ENCODE measurements at regions not wholly inside any gene's neighbourhood (a gene's known extent, or its start where the extent isn't known, plus 50 kb on each side); places are given as distances from the start of the nearest gene placed in this dataset.
"Not testable (repeated sequence)": the region's sequence is repeated elsewhere in the genome, so short reads cannot be mapped to it uniquely, and the experiment has no call there.

- no peak for DNase-seq (ENCODE audit: low spot score)
Measured at GRCh38 chr3:106120356-106120755, 251.5 kb upstream of the CBLB start.

DNA sequence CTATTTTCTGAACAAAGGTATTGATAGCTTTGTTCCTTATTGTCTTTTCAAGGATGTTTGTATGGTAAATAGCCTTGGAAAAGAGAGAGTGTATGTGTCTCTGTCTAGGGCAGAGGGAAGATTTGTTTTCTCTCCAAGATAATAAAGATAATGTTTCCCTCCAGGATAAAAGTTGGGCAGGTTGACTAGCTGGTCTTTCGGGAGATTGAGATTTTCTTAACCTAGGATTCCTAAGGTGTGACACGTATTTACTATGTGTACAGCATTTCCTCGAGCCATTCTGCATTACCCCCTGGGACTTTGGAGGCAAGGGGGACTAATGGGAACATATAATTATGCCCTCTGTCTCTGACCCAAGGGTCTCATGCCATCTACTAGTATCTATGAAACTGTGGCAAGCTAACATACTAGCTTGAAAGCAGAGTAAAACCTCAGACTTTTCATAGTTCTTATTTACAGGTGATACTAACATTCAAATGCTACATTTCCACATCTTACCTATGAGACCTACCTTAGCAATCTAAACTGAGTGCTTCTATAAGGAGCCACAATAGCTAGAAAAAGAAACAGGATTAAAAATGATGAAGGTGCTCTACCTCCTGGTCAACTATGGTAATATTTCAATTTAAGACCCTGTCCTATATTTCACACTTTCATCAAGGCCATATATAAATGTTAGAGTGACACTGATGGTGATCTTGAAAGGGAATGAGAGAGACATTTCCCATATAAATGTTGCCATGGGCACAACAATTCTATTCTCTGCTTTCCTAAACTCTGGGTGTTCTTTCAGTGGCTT lies 252.9 kb upstream of the CBLB start:
- DNase-seq (ENCODE audit: low spot score), result no peak

- DNase-seq (ENCODE audit: low spot score), result no peak
Measured at GRCh38 chr3:106124818-106125217, 256.0 kb upstream of the CBLB start.

GRCh38 chr3:106125321-106125720 lies 256.5 kb upstream of the CBLB start:
- no peak for DNase-seq (ENCODE audit: low spot score)

- DNase-seq (ENCODE audit: low spot score), result no peak
Measured at GRCh38 chr3:106126067-106126845, 257.4 kb upstream of the CBLB start.

DNA sequence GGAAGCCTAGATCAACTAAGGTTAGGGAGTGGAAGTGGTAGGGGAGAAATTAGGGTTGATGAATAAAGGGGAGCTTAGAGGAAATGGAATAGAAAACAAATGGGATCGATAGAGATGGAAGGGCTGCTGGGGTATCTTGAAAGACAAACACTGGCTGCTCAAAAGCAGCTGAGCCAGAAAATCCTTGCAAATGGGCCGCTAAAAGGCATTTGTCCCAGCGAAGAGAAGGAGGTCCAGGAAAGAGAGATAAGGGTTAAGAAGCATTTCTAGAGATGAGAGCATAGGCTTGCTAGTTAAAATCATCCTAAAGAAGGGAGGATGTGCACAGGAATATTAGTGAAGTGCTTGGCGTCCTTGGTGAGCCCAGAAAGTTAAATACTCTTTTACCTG lies 258.0 kb upstream of the CBLB start:
- no peak for DNase-seq (ENCODE audit: low spot score)

- DNase-seq (ENCODE audit: low spot score), result no peak
Measured at GRCh38 chr3:106129939-106130338, 261.1 kb upstream of the CBLB start.

- peak; percentile 4 for DNase-seq (ENCODE audit: low spot score)
Measured at GRCh38 chr3:106130384-106131198, 261.8 kb upstream of the CBLB start.

DNA sequence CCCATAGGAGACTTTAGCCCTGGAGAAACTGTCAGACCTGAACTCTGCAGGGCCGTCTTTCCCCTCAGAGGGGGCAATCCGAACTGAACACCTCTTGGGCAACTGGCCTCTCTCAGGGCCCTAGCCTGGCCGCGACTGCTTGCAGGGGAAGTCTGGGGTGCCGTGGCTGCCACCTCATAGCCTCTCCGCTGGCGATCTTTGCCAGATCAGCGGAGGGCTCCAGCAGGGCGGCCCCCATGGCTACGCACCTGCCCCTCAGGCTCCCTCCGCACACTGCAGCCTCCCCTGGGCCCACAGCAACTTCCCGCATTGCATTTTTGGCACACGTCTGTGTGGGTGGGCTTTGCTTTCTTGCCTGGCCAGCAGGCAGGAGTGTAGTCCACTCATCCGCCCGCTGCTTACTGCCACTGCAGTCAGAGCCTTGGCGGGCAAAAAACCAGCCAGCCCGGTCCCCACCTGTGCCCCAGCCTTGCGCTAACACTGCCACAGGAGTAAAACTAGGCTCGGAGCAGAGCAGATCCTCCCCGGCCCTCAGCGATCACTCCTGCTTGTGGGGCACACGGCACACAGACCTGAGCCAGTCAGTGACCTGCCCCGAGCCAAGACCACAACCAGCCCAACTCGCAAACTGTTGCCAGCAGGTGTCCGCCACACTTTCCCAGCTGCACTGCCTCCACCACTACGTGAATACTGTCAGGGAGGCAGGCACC lies 266.8 kb upstream of the CBLB start:
- no peak for DNase-seq (ENCODE audit: low spot score)

DNA sequence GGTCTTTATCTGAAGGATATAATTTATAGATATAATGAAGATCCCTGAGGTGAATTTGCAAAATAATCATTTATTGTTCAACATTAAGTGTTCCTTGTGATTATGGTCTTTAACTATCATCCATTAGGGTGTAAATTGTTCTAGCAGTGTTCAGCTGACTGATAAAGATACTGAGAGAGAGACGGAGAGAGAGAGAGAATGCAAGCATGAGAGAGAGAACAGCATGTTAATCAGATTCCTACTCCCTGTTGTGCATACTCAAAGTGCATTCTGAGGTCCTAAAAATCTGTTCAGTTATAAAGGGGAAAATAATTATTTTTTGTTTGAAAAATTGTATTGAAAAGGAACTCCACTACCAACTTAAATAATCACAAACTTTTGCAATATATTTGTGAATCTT lies 271.0 kb upstream of the CBLB start:
- no peak for DNase-seq (ENCODE audit: low spot score)

DNA sequence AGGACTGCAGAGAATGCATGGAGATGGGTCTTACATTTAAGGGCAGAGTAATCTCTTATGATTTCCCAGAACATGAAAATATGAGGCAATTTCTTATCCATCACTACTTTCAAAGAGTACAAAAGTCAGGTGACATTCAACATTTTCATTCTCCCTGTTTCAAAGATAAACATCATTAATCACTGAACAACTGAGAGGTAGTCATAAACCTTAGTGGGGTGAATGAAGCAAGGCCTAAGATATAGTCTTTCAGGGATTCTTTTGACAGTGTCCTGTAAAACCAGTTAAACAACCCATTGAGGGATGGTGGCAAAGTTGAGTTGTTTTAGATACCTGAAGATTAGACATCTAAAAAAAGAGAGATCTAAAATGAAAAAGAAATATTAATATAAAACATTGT lies 271.6 kb upstream of the CBLB start:
- DNase-seq (ENCODE audit: low spot score), result no peak

- no peak for DNase-seq (ENCODE audit: low spot score)
Measured at GRCh38 chr3:106144030-106144429, 275.2 kb upstream of the CBLB start.

- DNase-seq (ENCODE audit: low spot score), result not testable (repeated sequence)
Measured at GRCh38 chr3:106148440-106149082, 279.7 kb upstream of the CBLB start.

DNA sequence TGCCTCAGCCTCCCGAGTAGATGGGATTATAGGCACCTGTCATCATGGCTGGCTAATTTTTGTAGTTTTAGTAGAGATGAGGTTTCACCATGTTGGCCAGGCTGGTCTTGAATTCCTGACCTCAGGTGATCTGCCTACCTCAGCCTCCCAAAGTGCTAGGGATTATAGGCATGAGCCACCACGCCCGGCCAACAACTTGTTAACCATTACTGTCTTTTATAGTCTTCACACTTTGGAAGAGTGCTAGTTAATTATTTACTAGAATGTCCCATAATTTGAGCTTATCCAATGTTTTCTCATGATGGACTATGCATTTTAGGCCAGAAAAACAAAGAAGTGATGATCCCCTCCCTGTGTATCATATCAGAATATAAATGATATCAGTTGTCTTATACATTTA lies 288.6 kb upstream of the CBLB start:
- DNase-seq (ENCODE audit: low spot score), result no peak

- no peak for DNase-seq (ENCODE audit: low spot score)
Measured at GRCh38 chr3:106160396-106160795, 291.6 kb upstream of the CBLB start.

DNA sequence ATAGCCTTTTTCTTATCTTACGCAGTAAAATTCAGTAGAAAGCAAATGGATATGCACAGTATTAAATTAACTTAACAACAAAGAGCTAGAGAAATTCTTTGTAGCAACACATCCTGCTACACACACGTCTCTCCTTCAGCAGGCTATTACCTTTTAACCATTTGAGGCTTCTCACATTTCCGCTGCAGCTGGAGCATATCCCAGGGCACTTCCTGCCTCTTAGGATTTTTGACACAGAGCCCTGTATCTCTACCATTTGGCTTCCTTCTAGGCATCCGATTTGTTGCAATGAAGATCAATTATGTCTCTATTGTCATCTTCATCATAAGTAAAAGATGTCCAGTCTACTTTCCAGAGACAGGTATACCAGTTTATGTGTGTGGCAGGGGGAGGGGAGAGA lies 292.4 kb upstream of the CBLB start:
- no peak for DNase-seq (ENCODE audit: low spot score)

GRCh38 chr3:106167728-106168127 lies 298.9 kb upstream of the CBLB start:
- no peak for DNase-seq (ENCODE audit: low spot score)

DNA sequence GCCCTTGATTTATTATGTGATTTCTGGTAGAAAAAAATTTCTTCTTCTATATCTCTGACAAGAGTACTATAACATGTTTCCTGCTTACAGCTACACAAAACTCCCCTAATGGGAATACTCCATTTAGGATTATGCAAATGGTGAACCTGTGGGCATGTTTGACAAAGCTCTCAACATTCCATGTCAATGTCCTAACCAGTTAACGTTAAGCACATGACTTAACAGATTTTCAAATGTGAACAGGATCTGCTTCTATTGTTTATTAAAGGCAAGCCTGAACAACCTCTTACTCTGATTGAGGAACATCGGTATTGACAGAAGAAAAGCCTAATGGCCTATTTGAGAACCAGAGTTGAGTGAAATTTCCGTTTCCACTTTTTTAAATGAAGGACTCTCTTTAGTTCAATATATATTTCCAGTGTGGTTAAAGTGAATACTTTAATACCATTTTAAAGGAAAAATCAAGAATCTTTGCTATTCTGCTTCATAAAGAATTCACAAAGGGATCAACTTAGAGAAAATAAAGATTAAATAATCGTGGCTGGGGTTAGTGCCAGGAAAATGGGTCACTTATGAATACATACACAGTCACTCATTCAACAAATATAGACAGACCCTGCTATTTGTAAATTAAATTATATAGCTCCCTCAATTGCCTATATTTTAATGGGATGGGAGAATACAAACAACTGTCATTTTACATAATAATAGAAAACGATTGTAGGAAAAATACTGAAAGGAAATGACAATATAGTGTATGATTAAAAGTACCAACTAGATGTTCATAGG lies 300.3 kb upstream of the CBLB start:
- DNase-seq (ENCODE audit: low spot score), result no peak

- DNase-seq (ENCODE audit: low spot score), result no peak
Measured at GRCh38 chr3:106170636-106171035, 301.8 kb upstream of the CBLB start.

- DNase-seq (ENCODE audit: low spot score), result no peak
Measured at GRCh38 chr3:106172101-106172500, 303.3 kb upstream of the CBLB start.

- peak; percentile 31 for DNase-seq (ENCODE audit: low spot score)
Measured at GRCh38 chr3:106172780-106173179, 304.0 kb upstream of the CBLB start.

Measured in CD4-positive, alpha-beta T cell treated with Interleukin-15 for 4 hours (primary cell).